GM21786 (cell line): ENCODE measurements at regions not wholly inside any gene's neighbourhood (a gene's known extent, or its start where the extent isn't known, plus 50 kb on each side); places are given as distances from the start of the nearest gene placed in this dataset.
"Not testable (repeated sequence)": the region's sequence is repeated elsewhere in the genome, so short reads cannot be mapped to it uniquely, and the experiment has no call there.

Experiments
- ATAC-seq: cut with Tn5 transposase; IDR thresholded peaks from one replicate; pipeline ENCODE4 v1.9.1; 2021; ENCODE audit not compliant: unreplicated experiment

DNA sequence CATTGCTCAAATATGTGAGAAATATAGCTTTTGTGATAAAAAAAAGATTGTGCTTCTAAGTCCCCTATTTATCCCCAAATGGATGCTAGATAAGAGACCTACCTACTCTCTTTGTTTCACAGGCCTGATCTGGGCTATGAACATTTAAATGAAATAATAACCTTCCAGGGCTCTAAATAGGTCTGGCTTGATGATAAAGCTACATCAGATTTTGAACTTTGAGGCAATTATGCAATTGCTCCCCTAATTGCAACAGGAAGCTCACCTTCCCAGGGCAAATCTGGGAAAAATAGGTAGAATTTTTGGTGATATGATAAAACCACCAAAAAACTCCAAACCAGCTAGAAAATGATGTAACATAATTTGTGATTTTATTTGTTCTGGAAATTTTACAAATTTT is 624.5 kb downstream of the PKHD1 start:
- ATAC-seq = no peak

DNA sequence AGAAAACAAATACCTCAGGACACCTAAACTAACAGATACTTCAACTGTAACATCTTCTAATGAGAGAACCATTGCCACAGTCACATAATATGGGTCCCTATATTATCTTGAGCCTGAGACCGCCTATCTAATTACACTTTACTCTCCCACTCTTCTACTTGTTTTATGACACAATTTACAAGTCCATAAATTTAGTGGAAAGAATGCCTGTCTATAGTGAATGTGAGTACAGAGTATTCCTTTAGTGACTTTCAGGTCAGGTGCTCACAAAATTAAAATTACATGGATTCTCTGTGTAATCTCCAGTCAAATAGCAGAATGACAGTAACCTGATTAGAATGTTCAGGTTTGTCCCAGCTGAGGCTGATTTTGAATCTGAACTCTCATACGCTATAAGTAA is 624.1 kb downstream of the PKHD1 start:
- ATAC-seq = no peak

DNA sequence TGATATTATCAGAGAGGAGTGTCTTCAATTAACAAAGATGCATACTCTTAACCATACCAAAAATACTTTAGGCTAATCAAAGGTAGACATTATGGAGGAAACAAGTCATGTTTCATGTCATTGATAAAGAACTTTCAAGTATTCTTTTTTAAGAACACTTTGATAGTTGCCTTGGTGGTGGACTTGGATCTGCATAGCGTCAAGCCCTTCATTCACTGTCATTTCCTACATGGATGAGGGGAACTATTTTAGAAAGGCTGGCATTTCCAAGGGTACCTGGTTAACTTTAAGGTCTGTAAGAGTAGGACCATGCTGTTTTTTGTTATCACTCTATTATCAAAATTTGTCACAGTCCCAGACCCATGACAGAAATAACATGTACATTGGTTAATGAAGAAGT is 622.5 kb downstream of the PKHD1 start:
- no peak for ATAC-seq

GRCh38 chr6:51466427-51466826 is 621.0 kb downstream of the PKHD1 start:
- ATAC-seq = no peak

GRCh38 chr6:51467231-51467952 is 620.0 kb downstream of the PKHD1 start:
- ATAC-seq = no peak

DNA sequence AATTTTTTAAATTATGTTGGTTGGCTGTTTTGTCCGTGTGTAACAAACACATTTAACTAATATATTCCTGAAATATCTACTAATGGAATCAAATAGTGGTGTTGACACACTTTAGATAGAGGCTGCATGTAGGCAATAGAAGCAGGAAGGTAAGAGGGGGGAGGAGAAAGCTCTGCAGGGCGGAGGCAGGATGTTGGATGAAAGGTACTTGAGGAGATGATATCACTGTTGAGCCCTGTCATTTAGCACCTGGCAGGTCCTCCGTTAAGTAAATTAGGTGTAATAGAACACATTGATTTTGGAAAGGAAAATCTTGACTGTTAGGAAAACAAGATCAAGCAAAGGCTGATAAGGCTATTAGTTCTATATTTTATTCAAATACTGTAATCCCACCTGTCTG is 618.7 kb downstream of the PKHD1 start:
- no peak for ATAC-seq

GRCh38 chr6:51472745-51473487 is 614.5 kb downstream of the PKHD1 start:
- ATAC-seq = no peak

GRCh38 chr6:51474022-51474975 is 613.1 kb downstream of the PKHD1 start:
- no peak for ATAC-seq

- no peak for ATAC-seq
Observed at GRCh38 chr6:51477711-51478311, 609.6 kb downstream of the PKHD1 start.

- no peak for ATAC-seq
Observed at GRCh38 chr6:51479296-51479695, 608.1 kb downstream of the PKHD1 start.

GRCh38 chr6:51480040-51480439 is 607.4 kb downstream of the PKHD1 start:
- no peak for ATAC-seq

- ATAC-seq = not testable (repeated sequence)
Observed at GRCh38 chr6:51485869-51486268, 601.5 kb downstream of the PKHD1 start.

DNA sequence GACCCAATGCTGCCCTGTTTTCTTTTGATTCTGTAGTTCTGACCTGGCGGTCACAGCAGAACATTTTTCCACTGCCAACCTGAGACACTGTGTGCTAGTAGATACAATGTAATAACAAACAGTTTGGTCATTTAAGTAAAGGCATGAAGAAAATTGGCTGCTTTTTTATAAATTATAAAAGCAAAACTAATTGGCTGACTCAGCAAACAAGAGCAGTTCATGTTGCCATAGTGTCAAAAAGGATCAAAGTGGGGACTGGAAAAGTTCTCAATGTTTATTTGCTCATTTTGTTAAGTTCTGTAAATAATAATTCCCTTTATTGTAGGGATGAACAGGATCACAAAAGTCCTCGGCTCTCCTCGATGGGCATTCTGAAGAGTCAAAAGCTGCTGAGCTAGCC is 599.5 kb downstream of the PKHD1 start:
- no peak for ATAC-seq

GRCh38 chr6:51489133-51489532 is 598.3 kb downstream of the PKHD1 start:
- no peak for ATAC-seq

- ATAC-seq = no peak
Observed at GRCh38 chr6:51490101-51490500, 597.3 kb downstream of the PKHD1 start.

- ATAC-seq = no peak
Observed at GRCh38 chr6:51494342-51494741, 593.1 kb downstream of the PKHD1 start.

- no peak for ATAC-seq
Observed at GRCh38 chr6:51495096-51495495, 592.3 kb downstream of the PKHD1 start.

DNA sequence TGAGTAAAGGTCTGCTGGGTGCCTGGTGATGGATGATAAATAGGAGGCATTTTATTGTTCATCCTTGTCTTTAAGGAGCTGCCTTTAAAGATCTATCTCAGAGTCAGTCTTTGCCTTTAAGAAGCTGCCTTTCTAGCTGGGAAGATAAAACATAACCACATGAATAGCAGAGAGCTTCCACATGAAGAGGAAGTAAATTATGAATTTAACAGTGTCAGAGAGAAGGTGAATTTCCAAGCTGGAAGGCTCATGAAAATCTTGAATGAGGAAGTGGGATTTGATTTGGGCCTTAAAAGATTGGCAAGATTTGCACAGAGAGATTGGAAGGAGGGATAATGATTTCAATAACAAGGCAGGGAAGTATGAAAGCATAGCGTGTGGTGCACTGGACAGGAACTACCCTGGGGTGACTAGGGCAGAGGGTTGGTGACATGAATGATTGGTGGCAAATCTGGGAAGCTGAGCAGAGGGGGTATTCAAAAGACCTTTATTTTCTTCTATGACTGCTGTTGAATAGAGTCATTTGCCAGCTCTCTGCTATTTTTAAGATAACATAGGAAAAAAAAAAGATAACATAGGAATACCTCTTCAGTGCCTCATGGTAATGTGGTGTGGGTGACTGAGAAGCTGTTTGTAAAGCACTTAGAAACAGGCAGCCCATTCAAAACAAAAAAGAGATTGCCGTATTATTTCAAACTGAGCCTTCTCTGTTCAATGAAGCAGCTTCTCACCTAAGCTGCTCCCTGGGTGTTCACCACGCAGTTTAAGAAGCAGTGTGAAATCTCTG is 591.6 kb downstream of the PKHD1 start:
- ATAC-seq = no peak

DNA sequence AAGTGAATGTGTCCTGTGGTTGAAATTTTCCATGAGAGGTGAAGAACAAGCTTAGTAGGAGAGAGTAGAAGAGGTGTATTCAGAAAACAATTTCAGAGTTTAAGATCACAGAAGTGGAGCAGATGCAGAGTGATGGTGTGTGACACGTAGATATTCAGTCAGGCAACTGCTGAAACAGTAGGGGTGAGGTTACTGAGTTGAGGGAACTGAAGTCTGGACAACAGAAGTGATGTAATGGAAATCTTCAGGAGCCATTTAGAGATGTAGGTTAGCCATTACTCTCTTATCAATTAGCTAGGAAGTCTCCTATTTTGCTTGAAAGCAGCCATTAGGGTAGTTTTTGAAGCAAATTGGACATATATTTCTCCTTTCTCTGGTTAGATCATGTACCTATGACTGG is 584.4 kb downstream of the PKHD1 start:
- ATAC-seq = no peak

- ATAC-seq = no peak
Observed at GRCh38 chr6:51505434-51505833, 582.0 kb downstream of the PKHD1 start.
